ENCODE measurements at regions not wholly inside any gene's neighbourhood (a gene's known extent, or its start where the extent isn't known, plus 50 kb on each side); places are given as distances from the start of the nearest gene placed in this dataset.

- no peak for TF ChIP-seq ZNF462 (CRISPR knock-in tag; IDR thresholded peaks at IDR 0.05)
- no peak for TF ChIP-seq CREB1 (CRISPR knock-in tag; IDR thresholded peaks at IDR 0.05; ENCODE audit: low read depth)
- no peak for TF ChIP-seq POLR2AphosphoS5 (IDR thresholded peaks at IDR 0.05; ENCODE audit: low read depth)
- no peak for TF ChIP-seq CTCF (conservative IDR thresholded peaks at IDR 0.05; ENCODE audit: low read depth in 2 of 2)
- no peak for TF ChIP-seq EZH2 (IDR thresholded peaks at IDR 0.05; ENCODE audit: low read depth, unreplicated experiment)
- TF ChIP-seq ZNF331 (CRISPR knock-in tag; IDR thresholded peaks at IDR 0.05; ENCODE audit: low read depth): no peak
- TF ChIP-seq EZH2phosphoT487 (IDR thresholded peaks at IDR 0.05; ENCODE audit: unreplicated experiment): no peak
- no peak for TF ChIP-seq REST (IDR thresholded peaks at IDR 0.05; ENCODE audit: unreplicated experiment)
Measured at GRCh38 chr5:13519131-13519530, 425.4 kb downstream of the DNAH5 start (continued).

All from GM23338 (cell line).